ENCODE measurements at regions not wholly inside any gene's neighbourhood (a gene's known extent, or its start where the extent isn't known, plus 50 kb on each side); places are given as distances from the start of the nearest gene placed in this dataset.
"Not testable (repeated sequence)": the region's sequence is repeated elsewhere in the genome, so short reads cannot be mapped to it uniquely, and the experiment has no call there.

- FAIRE-seq = no peak
Observed at GRCh38 chr7:8809320-8809719, 375.9 kb downstream of the NXPH1 start.

GRCh38 chr7:8817448-8818036 lies 384.1 kb downstream of the NXPH1 start:
- no peak for FAIRE-seq

GRCh38 chr7:8818406-8818805 lies 385.0 kb downstream of the NXPH1 start:
- FAIRE-seq = no peak

DNA sequence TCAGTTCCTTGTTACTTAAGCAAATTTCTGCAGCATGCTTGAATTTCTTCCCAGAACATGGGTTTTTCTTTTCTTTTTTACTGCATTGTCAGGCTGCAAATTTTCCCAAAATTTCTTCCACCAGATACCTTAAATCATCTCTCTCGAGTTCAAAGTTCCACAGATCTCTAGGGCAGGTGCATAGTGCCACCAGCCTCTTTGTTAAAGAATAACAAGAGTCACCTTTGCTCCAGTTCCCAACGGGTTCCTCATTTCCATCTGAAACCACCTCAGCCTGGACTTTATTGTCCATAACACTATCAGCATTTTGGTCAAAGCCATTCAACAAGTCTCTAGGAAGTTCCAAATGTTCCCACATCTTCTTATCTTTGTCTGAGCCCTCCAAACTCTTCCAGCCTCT lies 389.2 kb downstream of the NXPH1 start:
- FAIRE-seq = no peak

DNA sequence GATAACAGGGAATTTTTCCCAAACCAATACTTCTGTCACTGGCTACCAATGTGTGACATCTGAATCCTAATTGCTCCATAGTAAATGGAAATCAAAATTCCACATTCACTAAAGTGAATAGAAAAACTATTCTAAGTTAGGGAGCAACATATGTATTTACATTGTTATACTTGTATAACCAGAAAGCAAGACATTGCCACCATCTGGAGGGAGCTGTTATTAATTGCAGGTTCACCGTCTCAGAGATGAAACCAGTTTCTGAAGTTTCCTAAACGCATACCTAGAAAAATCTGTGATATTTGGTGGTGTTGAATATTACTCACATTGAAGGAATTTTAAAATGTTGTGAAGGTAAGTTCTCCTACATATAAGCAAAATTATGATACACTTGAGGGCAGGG lies 390.1 kb downstream of the NXPH1 start:
- no peak for FAIRE-seq

DNA sequence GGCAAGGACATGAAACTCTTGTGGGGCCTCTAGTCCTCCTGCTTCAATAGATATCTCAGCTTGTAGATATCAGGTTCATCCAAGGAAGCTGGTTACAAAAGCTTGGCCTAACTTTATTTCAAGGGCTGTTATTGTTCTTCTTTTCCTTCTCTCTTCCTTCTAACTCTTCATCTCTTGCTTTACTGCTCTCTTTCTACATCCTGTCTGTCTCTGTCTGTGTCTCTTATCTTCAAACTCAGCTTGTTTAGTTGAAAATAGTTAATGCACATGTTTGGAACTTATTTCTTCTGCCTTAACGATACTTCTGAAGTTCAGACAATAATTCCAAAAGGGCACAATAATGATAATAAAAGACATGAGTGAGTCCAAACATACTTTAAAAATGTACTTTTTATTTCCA lies 393.9 kb downstream of the NXPH1 start:
- no peak for FAIRE-seq

DNA sequence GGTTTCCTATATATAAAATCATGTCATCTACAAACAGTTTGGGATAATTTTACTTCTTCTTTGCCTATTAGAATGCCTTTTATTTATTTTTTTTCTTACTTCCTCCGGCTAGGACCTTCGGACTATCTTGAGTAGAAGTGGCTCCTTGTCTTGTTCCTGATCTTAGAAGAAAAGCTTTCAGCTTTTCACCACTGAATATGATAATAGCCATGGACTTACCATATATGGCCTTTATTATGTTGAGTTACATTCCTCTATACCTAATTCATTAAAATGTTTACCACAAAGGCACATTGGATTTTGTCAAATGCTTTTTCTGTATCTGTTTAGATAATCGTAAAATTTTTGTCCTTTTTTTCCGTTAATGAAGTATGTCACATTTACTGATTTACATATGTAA lies 395.7 kb downstream of the NXPH1 start:
- no peak for FAIRE-seq

DNA sequence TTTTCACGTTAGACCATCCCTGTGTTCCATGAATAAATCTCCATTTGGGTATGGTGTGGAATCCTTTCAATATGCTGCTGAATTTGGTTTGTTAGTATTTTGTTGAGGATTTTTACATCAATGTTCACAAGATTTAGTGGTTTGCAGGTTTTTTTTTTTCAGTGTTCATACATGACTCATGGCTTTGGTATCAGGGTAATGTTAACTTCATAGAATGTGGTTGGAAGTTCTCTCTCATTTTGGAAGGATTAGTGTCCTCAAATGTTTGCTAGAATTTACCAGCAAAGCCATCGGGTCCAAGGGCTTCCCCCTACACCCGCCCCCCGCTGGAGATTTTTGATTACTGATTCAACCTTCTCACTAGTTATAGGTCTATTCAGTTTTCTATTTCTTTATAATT lies 398.0 kb downstream of the NXPH1 start:
- no peak for FAIRE-seq

GRCh38 chr7:8833355-8833754 lies 399.9 kb downstream of the NXPH1 start:
- no peak for FAIRE-seq

DNA sequence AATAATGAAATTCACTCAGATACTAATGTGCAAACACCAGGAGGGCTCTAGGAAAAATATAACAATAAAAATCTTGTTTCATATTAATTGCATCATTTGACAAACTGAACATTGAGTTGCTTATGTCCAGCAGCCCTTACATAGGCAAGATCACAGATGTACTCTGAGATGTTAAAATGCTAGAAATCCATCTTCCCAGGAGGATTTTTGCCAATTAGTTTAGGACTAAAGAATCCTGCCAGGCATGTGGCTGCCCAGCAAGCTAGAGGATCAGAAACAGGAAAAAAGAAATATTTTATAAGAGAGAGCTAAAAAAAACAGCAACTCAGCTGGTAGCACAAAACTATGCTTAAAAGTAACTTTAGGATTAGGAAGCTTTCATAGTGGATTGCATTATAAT lies 407.8 kb downstream of the NXPH1 start:
- FAIRE-seq = no peak

- FAIRE-seq = no peak
Observed at GRCh38 chr7:8871716-8872115, 438.3 kb downstream of the NXPH1 start.

DNA sequence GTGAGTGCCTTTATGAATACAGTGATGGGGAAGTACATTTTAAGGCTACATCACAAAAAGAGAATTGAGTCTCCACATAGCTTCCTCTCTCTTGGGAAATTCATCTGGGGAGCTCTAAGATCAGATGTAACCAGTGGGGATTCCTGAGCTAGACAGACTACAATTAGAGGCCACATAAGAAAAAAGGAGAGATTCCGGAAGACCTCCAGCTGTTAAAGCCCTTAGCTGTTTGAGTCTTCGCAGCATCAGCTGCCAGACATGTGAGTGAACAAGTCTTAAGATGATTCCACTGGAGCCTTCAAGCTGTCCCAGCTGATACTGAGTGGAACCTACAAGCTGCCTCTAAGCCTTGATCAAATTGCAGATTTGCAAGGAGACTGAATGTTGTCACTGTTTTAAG lies 448.5 kb downstream of the NXPH1 start:
- FAIRE-seq = no peak

DNA sequence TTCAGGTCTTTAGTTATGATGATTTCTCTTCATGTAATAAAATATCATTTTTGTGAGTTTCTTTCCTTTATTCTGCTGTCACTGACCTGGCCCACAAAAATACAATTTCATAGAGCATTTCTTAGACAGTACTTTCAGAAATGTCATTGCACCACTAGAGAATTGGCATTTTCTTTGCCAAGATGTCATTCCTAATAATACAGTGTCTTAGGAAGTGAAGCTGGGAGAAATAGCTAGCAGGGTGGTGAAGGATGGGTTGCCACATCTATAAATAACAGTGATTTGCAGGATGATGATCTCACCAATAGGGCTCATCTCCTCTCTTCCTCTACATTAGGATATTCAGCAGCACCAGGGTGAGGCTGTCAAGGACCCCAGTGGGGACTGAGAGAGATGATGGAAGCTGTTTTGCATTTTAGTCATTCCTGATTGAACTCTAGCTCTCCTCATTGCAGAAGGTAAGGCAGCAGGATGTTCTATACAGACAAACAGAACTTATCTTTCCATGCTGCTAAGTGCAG lies 452.1 kb downstream of the NXPH1 start:
- FAIRE-seq = no peak

DNA sequence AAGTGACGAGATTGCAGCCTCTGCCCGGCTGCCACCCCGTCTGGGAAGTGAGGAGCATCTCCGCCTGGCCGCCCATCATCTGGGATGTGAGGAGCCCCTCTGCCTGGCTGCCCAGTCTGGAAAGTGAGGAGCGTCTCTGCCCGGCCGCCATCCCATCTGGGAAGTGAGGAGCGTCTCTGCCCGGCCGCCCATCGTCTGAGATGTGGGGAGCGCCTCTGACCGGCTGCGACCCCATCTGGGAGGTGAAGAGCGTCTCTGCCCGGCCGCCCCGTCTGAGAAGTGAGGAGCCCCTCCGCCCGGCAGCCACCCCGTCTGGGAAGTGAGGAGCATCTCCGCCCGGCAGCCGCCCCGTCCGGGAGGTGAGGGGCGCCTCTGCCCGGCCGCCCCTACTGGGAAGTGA lies 456.9 kb downstream of the NXPH1 start:
- not testable (repeated sequence) for FAIRE-seq

GRCh38 chr7:8893775-8894174 lies 460.4 kb downstream of the NXPH1 start:
- FAIRE-seq = no peak

DNA sequence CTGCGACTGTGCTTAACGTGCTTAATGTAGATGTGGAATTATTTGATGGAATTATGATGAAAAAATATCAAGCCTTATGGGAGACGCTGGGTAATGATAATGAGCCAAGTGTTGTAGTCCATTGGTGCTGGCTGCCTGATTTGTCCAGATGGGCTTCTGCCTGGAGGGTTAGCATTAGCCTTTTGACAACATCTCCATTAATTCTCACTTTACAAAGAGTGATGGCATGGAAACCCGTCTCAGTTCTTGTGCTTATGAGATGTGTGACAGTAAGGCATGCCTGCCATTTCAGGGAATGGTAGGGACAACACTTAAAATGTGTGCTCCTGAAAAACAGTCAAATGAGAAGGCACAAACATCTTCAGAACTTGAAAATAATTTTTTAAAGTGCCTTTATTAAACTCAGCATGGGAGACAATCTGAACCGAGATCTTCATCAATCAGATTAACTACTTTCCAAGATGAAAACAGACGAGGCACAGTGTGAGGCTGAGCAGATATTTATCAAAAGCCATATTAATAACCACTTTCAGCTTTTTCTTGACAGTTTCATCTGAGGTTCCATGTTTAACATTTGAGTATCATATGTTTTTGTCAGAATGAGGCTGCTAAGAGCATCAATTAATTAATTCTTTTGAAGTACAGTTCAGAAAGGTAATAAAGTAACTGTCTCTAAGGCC lies 473.1 kb downstream of the NXPH1 start:
- FAIRE-seq = no peak

- no peak for FAIRE-seq
Observed at GRCh38 chr7:8908889-8909288, 475.5 kb downstream of the NXPH1 start.

GRCh38 chr7:8913682-8914081 lies 480.3 kb downstream of the NXPH1 start:
- no peak for FAIRE-seq

DNA sequence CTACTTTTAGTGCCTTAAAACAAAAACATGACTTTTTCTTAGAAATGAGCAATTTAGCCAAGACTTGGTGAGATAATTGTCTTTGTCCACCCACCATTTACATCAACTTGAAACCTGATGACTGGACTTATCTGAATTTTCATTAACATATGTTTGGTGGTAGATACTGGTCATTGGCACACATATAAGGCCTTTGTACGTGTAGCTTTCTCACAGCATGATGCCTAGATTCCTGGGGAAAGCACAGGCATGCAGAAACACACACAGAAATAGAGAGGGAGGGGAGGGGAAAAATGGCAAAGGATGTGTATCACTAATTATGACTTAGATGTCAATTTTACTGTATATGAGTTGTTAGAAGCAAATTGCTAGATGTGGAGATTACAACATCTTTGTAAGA lies 488.4 kb downstream of the NXPH1 start:
- no peak for FAIRE-seq

DNA sequence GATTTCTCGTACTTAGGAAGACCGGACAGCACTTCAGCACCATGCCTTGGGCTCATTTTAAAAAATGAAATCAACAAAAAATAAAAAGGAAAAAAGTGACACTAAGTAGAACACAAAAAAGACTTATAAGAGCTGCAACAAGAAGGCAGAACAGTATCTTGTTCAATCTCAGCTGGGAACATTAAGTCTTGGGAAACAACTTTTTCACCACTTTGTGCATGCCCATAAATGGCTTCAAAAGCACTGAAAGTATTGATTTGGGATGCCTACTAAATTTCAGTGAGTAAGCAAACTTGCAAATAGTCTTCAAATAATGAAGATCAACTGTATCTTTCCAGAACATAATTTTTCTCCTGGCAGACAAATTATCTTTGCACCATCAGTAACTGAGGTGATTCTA lies 489.3 kb downstream of the NXPH1 start:
- FAIRE-seq = no peak

DNA sequence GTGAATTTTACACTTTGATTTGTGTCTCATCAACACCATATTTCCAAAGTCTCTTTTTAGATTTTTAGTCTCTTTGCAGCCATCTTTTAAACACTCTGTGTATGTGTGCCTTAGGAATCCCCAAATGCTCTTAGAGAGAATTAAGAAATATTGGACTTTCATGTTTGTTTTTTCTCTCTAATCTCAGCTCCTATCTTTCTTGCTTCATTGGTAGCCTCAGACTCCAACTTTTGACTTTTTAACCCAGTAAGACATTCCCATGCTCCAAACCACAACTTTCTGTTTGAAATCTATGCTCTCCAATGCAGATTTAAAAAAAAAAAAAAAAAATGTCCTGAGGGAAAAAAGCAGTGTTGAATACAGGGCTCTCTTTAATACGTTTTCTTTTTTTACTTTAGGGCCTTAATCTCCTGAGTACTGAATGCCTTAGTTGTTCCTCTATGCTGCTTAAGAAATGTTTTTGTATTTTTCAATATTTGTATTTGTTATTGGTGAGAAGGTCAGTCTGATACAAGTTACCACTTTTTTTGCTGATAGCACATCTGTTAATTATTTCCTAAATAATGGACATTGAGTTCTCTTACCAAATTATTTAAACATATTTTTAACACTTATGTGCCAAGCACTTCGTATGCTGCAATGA lies 489.9 kb downstream of the NXPH1 start:
- FAIRE-seq = no peak

- FAIRE-seq = no peak
Observed at GRCh38 chr7:8931906-8932646, 498.7 kb downstream of the NXPH1 start.

- no peak for FAIRE-seq
Observed at GRCh38 chr7:8932751-8933150, 499.3 kb downstream of the NXPH1 start.

GRCh38 chr7:8937204-8937603 lies 503.8 kb downstream of the NXPH1 start:
- FAIRE-seq = no peak

Data from G401.6 (cell line).